Right ventricle myocardium inferior (tissue), 1 donor: ENCODE measurements at regions not wholly inside any gene's neighbourhood (a gene's known extent, or its start where the extent isn't known, plus 50 kb on each side); places are given as distances from the start of the nearest gene placed in this dataset.

ENCODE experiments used
- ATAC-seq: fragments of 200-7000 bp; cut with Tn5 transposase; one replicate; pipeline ENCODE4 v1.9.1; 2020; ENCODE audit warnings: mild to moderate bottlenecking, moderate library complexity
- DNase-seq: peaks from one replicate; pipeline ENCODE4 v3.0.0; 2021; ENCODE audit errors: missing footprints
- intact Hi-C: fragments of 100-400 bp; cut with DNase I; formaldehyde crosslinking; loops from one replicate; pipeline ENCODE4 v1.11.0; 2022
- donor health status: DM: no; HTN: yes; CAD: no; lungs with severe emphysema.

- intact Hi-C loops = no loop called here
- no peak for DNase-seq
- ATAC-seq = no peak
Observed at GRCh38 chr15:68498076-68498475, 66.1 kb upstream of the ITGA11 start.

DNA sequence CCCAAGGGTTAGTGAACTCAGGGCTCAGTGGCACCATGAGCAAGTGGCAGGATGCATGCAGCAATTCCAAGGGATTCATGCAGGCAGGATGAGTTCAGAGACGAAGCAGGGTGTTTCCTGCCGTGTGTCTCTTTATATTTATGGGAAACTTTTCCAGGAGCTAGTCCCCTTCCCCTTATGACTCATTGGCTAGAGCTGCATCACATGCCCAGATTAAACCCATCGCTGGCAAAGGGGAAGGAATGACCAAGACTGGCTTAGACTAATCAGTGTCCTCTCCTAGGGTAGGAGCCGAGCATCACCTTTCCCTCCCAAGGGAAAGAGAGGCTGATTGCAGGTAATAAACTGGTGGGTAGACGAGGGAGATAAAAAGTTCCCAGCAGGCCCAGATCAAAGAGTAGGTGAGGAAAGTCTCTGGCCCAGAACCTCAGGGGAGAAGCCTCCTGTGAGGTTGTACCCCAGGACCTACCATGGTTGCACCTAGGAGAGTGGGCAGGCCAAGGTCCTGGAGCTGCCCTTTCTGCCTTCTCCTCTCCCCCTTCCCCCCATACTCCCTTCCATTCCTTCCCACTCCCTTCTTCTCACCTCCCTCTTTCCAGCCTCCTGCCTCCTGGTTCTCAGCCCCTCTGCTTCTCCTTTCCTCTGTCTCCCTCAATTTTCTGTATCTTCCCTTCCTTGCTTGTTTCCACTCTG, 67.8 kb upstream of the ITGA11 start:
- no peak for DNase-seq
- ATAC-seq = no peak
- intact Hi-C loops = no loop called here

DNA sequence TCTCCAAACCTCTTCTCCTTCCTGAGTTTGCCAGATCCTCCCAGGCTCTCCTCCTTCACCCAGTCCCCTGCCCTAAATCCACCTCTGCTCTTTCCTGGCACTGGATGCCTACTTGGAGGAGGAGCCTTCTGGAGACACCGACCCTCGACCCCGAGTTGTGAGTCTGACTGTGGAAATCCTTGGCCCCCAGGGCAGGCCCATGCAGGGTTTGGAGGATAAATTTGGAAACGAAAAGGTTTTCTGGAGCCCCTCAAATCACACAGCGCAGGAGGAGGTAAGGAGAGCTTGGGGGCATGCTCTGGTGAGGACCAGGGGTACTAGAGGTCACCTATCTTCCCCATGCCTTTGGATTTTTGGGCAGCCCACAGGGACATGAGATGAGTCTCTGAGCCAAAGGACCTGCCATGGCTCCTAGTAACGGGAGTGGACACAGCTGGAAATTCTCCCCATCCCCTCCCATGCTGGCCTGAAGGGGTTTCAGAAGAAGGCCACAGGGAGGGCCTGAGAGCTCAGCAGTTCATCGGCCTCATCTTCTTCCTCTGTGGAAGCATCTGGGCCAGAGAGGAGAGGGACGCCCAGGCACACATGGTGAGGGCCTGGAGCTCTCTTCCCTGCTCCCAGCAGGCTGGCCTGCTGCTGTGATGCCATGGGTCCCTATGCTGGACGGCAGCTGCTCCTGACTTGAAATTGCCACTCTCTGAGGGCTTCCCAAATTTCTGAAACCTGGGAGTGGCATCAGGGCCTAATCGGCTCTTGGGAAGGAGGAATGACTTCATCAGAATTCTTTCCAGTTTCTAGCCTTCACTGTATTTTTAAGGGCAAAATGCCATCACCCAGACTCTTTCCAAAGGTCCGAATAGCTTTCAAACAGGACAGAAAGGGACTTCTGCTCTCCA, 68.6 kb upstream of the ITGA11 start:
- ATAC-seq (peak; percentile 26), DNase-seq (no peak)

DNA sequence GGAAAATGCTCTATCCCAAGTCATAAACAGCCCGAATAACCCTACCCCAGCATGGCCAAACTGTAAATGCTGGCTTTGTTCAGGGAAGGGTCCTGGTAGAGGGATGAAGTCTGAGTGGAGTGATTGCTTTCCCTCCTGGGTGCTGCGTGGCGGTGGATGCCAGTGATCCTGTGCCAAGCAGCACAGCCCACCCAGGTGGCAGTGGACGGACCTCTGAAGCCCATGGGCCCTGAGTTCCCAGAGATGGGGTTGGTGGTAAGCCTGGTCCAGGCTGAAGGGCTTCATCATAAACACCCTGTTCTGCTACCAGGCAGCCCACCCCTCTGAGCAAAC, 69.3 kb upstream of the ITGA11 start:
- intact Hi-C loops = no loop called here
- ATAC-seq (no peak), DNase-seq (no peak)

More for the DNA sequence above, 68.6 kb upstream of the ITGA11 start:
- intact Hi-C loops = no loop called here

DNA sequence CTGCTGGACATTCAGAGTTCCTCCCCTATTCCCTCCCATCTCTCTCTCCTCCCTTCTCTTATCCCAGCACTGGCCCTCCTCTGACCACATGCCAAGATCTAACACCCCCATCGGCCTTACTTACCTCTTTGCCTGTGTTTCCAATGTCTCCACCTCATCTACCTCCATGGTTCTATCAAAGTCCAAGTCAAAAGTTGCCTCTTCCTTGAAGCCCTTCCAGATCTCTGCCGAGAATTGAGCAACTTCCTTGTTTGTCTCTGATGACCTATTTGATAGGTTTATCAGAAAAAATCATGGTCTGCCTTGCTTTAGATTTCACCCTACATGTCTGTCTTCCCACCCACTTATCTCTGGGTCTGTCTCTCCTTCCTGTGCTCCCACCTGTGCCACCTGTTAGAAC, 69.7 kb upstream of the ITGA11 start:
- intact Hi-C loops = no loop called here
- no peak for DNase-seq
- no peak for ATAC-seq

GRCh38 chr15:68502398-68502901, 70.5 kb upstream of the ITGA11 start:
- intact Hi-C loops = no loop called here
- ATAC-seq (no peak), DNase-seq (no peak)

DNA sequence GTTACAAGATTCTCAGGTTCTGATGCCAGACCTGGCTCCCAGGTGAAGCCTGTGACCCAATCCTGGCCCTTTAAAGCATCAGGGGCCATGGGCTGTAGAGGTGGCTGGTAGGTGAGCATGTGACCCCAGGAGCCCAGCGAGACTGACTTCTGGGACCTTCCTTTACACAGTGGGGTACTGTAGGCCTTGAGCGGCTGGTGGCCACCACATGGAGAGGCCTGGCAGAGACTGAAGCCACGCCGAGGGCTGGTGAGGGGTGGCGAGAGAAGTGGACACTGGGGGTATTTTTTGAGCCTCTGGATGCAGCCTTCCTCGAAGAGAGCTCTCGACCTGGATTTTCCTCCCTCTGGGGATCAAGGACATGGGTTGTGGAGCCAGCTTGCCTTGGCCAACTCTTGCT, 71.2 kb upstream of the ITGA11 start:
- intact Hi-C loops = no loop called here
- ATAC-seq = no peak
- no peak for DNase-seq

DNA sequence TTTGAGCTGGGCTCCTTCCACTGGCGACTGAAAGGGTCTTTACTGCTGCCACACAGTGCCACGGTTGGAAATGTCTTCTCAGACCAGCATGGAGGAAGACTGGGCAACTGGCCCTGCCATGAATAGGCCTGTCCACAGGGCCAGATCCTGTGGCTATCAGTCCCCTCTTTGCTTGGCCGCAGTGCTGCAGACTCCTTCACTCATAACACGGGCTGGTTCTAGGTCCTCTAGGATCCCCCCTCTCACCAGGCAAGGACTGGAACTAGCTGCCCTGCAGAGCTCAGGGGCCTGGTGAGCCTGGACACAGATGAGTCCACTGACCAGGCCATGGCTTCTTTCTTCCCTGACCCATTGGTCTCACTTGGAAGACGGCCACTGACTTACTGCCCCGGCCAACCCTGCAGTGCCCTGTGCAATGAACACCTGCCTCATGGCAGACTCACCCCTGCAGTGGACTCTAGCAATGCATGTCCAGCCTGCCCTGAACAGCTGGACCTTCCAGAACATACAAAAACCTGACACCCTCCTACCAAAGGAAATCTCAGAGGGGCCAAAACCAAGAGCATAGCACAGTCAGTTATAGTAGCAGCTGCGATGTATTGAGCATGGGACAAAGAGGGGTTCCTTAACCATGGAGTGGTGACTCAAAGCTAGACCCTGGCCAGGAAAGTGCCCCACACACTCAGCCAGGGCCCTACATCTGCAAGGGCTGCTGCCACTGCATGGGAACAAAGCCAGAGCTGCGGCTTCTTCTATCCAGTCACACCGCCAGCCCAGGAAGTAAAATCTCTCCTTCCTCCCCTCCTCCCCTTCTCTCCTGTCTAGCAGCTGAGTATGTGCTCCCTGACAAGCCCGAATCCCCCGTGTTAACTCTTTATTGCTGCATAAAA, 72.1 kb upstream of the ITGA11 start:
- DNase-seq (no peak), ATAC-seq (no peak)
- intact Hi-C loops = no loop called here

DNA sequence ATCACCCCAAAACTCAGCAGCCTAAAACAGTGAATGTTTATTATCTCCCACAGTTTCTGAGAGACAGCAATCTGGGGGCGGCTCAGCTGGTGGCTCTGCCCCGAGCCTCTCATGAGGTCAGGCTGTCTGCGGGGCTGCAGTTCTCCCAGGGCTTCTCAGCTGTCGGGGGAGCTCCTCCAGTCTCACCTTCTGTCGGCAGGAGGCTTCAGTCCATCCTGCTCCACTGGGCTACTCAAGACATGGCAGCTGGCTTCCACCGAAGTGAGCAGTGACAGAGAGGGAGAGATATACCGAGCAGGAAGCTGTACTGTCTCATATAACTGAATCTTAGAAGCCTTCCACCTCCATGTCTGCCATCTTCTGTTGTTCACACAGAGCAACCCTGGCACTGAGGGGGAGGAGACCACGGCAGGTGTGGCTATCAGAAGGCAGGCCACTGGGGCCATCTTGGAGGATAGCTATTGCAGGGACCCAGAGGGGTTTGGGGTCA, 72.8 kb upstream of the ITGA11 start:
- DNase-seq (no peak), ATAC-seq (no peak)
- intact Hi-C loops = no loop called here

DNA sequence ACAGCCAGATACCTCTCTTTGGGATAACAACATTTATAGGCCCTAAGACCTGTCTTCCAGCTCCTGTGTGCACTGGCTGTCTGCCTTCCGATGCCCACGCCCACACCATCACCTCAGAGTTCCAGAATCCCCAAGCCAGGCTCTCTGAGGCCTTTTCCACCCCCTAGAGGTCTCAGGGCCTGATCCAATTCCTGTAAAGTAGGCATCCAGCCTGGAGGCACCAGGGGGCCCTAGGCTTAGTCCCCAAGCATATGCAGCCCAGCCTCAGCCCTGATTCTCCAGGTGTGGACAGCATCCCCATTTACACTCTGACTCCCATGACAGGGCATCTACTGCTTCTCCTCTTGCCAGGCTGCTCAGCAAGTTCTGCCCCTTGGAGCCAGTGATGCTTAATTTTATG, 72.7 kb upstream of the CORO2B start:
- intact Hi-C loops = no loop called here
- ATAC-seq (no peak), DNase-seq (no peak)

DNA sequence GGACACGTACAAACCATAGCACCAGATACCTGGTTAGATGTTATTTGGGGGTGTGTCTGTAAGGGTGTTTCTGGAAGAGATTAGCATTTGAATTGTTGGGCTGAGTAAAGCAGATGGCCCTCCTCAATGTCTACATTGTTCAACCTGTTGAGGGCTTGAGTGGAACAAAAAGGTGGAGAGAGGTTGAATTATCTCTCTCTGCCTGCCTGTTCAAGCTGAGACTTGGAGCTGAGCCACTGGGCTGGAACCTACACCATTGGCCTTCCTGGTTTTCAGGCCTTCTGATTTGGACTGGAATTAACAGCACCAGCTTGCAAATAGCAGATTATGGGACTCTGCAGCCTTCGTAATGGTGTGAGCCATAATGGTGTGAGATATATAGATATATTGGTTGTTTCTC, 71.3 kb upstream of the CORO2B start:
- intact Hi-C loops = no loop called here
- DNase-seq (no peak), ATAC-seq (no peak)

DNA sequence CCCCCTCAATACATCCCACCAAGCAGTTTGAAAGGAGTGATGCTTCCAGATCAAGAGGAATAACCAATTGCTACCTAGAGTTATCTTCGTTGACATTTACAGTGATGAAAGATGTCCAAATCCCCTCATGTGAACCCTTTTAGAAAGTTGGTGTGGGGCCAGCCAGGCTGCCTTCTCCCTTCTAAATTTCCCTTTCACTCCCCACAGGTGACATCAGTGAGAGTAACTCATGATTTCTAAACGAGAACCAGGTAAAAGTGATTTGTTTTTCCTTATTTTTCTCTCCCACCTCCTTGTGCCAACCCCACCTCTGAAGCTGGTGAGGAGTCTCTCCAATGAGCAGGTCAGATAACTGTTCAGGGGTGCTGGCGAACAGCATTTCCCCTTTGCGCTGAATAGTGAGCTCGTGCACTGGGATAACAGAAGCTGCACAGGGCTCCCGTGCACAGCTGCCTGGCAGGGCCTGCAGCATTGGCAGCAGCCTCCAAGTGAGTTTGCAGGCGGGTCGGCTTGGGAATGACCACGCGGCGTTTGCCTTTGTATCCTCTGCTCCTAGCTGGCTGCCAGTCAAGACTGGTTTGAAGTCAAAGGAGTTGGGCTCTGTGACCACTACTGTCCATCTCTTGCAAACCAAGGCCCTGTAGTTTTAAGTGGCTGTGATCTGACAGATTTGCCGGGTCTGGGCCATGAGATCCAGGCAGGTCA, 70.2 kb upstream of the CORO2B start:
- DNase-seq (peak; percentile 69), ATAC-seq (no peak)
- intact Hi-C loops = no loop called here

DNA sequence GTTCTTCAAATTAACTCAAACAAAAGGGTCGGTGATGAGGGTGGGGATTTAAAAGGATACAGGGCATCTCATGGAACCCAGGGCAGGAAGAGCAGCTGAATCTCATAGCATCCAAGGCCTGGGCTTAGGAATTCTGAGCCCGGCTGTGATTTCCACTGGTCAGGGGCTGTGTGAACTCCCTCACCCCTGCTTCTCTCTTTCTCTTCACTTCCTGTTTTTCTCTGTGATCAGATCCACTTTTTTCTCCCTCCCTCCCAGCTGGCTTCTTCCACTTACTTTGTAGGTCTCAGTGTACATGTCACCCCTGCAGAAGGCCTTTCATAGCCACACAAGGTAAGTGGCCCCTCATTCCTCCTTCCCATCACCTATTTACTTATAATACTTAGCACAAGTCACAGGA, 68.2 kb upstream of the CORO2B start:
- intact Hi-C loops = no loop called here
- no peak for ATAC-seq
- DNase-seq = no peak

DNA sequence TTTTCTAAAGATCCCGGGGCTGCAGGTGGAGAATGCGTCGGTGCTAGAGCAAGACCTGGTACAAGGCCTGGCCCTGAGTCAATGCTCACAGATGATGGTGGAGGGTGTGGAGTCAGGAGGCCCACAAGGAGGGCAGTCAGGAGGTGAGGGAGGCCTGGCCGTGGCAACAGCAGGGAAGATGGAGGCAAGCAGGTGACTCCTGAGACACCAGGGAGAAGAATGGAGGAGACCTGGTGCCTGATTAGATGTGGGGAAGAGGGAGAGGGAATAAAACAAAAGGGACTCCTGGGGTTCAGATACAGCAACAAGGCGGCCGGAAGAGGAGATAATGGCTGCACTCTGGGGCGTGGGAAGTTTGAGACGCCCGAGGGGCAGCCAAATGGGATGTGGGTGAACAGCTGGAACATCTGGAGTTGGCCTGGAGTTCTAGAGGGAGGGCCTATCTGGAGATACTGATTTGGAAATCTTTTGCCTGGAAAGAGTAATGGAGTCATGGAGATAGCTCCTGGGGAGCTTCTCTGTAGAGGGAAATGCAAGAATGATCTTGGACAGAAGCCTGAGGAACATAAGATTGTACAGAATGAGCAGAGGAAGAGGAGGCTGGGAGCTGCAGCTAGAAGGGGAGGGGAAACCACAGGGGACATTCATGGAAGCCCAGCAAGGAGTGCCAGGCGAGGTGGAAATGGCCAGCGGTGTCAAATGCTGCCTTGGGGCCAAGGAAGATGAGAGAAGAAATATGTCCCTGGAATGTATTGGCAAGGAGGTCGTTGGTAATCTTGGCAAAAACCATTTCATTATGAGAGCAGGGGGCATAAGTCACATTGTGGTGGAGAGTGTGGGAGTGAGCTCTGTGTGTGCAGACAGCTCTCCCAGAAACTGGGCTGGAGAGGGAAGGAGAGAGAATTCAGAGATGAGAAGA, 67.5 kb upstream of the CORO2B start:
- intact Hi-C loops = no loop called here
- DNase-seq (no peak), ATAC-seq (peak; percentile 75)

GRCh38 chr15:68512052-68512451, 66.7 kb upstream of the CORO2B start:
- DNase-seq = no peak
- no peak for ATAC-seq
- intact Hi-C loops = no loop called here

- no peak for ATAC-seq
- no peak for DNase-seq
- intact Hi-C loops = no loop called here
Observed at GRCh38 chr15:68512598-68512997, 66.2 kb upstream of the CORO2B start.

- intact Hi-C loops = loop anchor here (5.0 kb wide), 1 partner anchor 83 kb away; the partner anchor contains the start of gene ITGA11
- DNase-seq = no peak
- no peak for ATAC-seq
Observed at GRCh38 chr15:68515371-68516095, 63.3 kb upstream of the CORO2B start.
